HFF-Myc (cell line): ENCODE measurements at regions not wholly inside any gene's neighbourhood (a gene's known extent, or its start where the extent isn't known, plus 50 kb on each side); places are given as distances from the start of the nearest gene placed in this dataset.

Experiments
- DNase-seq: peaks from one replicate; pipeline ENCODE4 v3.0.0-alpha.2; 2011; ENCODE audit warnings: low read depth; ENCODE audit errors: extremely low read depth
- H3K4me3 ChIP-seq: replicated peaks from 2 replicates; pipeline ENCODE4 v1.5.1; 2011; ENCODE audit warnings: low read depth, mild to moderate bottlenecking, control low read depth, low read length
- CTCF ChIP-seq: IDR thresholded peaks from 2 replicates; pipeline ENCODE4 v1.5.1; 2012; ENCODE audit warnings: mild to moderate bottlenecking, low read depth, low read length, control low read depth; ENCODE audit errors: missing control alignments

GRCh38 chr2:142602418-142602989, 275.0 kb upstream of the KYNU start:
- H3K4me3 ChIP-seq = no peak overlapping the region
- DNase-seq = no peak
- no peak for TF ChIP-seq CTCF

- H3K4me3 ChIP-seq = no peak overlapping the region
- TF ChIP-seq CTCF = no peak
- no peak for DNase-seq
These were observed 275.7 kb upstream of the KYNU start for GRCh38 chr2:142601794-142602193.

GRCh38 chr2:142599504-142599903, 278.0 kb upstream of the KYNU start:
- no peak for TF ChIP-seq CTCF
- DNase-seq = no peak
- no peak overlapping the region for H3K4me3 ChIP-seq

- H3K4me3 ChIP-seq = no peak overlapping the region
- DNase-seq = no peak
These were observed 278.6 kb upstream of the KYNU start for GRCh38 chr2:142598846-142599245.

GRCh38 chr2:142596334-142597088, 281.0 kb upstream of the KYNU start:
- no peak for DNase-seq
- H3K4me3 ChIP-seq = no peak overlapping the region
- no peak for TF ChIP-seq CTCF

More at GRCh38 chr2:142598846-142599245, 278.6 kb upstream of the KYNU start:
- no peak for TF ChIP-seq CTCF

- TF ChIP-seq CTCF = no peak
- no peak overlapping the region for H3K4me3 ChIP-seq
- no peak for DNase-seq
These were observed 282.5 kb upstream of the KYNU start for GRCh38 chr2:142594935-142595334.
